H9 (cell line): ENCODE measurements at regions not wholly inside any gene's neighbourhood (a gene's known extent, or its start where the extent isn't known, plus 50 kb on each side); places are given as distances from the start of the nearest gene placed in this dataset.

Source experiments
- DNase-seq: peaks from one replicate; pipeline ENCODE4 v3.0.0-alpha.2; 2017
- H2AFZ ChIP-seq: one replicate; pipeline ENCODE4 v1.6.1; 2013; ENCODE audit warnings: mild to moderate bottlenecking, low read length, control low read depth, moderate library complexity
- H2AK5ac ChIP-seq: 2 replicates; pipeline ENCODE4 v1.6.1; 2013; ENCODE audit warnings: low read length, control low read depth, mixed read lengths; ENCODE audit not compliant: insufficient read length
- H2BK120ac ChIP-seq: one replicate; pipeline ENCODE4 v1.6.1; 2013; ENCODE audit warnings: low read depth, mild to moderate bottlenecking, low read length, control low read depth, inconsistent platforms; ENCODE audit not compliant: poor library complexity, severe bottlenecking
- H2BK12ac ChIP-seq: 2 replicates; pipeline ENCODE4 v1.6.1; 2013; ENCODE audit warnings: low read length, control low read depth, mixed read lengths, low read depth; ENCODE audit not compliant: insufficient read length
- H2BK15ac ChIP-seq: 2 replicates; pipeline ENCODE4 v1.6.1; 2013; ENCODE audit warnings: low read depth, low read length, control low read depth
- H2BK20ac ChIP-seq: one replicate; pipeline ENCODE4 v1.6.1; 2013; ENCODE audit warnings: low read depth, mild to moderate bottlenecking, low read length, control low read depth, inconsistent platforms; ENCODE audit not compliant: poor library complexity, severe bottlenecking
- H2BK5ac ChIP-seq: 2 replicates; pipeline ENCODE4 v1.6.1; 2013; ENCODE audit warnings: low read length, control low read depth, mixed read lengths; ENCODE audit not compliant: insufficient read length
- H3K14ac ChIP-seq: 2 replicates; pipeline ENCODE4 v1.6.1; 2013; ENCODE audit warnings: low read length, control low read depth; ENCODE audit not compliant: insufficient read depth
- H3K18ac ChIP-seq: 2 replicates; pipeline ENCODE4 v1.6.1; 2013; ENCODE audit warnings: low read depth, mild to moderate bottlenecking, mixed read lengths, low read length, control low read depth; ENCODE audit not compliant: insufficient read length
- H3K23ac ChIP-seq: 2 replicates; pipeline ENCODE4 v1.6.1; 2013; ENCODE audit warnings: low read length, control low read depth, mixed read lengths, low read depth; ENCODE audit not compliant: insufficient read length
- H3K23me2 ChIP-seq: 2 replicates; pipeline ENCODE4 v1.6.1; 2013; ENCODE audit warnings: low read depth, mild to moderate bottlenecking, mixed read lengths, low read length, control low read depth; ENCODE audit not compliant: insufficient read length, poor library complexity, severe bottlenecking
- H3K27ac ChIP-seq: 2 replicates; pipeline ENCODE4 v1.5.1; 2013; ENCODE audit warnings: low read length, control low read depth, mixed read lengths, low read depth; ENCODE audit not compliant: insufficient read length
- H3K27me3 ChIP-seq: 2 replicates; pipeline ENCODE4 v1.6.1; 2013; ENCODE audit warnings: low read length, control low read depth, inconsistent platforms; ENCODE audit not compliant: insufficient read depth
- H3K4ac ChIP-seq: 2 replicates; pipeline ENCODE4 v1.6.1; 2013; ENCODE audit warnings: low read depth, mild to moderate bottlenecking, control low read depth, inconsistent platforms, low read length, moderate library complexity
- H3K4me1 ChIP-seq: 2 replicates; pipeline ENCODE4 v1.6.1; 2013; ENCODE audit warnings: low read length, control low read depth, inconsistent platforms; ENCODE audit not compliant: insufficient read depth
- H3K4me2 ChIP-seq: 2 replicates; pipeline ENCODE4 v1.6.1; 2013; ENCODE audit warnings: low read length, control low read depth, mixed read lengths; ENCODE audit not compliant: insufficient read length, insufficient read depth
- H3K56ac ChIP-seq: 2 replicates; pipeline ENCODE4 v1.6.1; 2013; ENCODE audit warnings: low read depth, mild to moderate bottlenecking, mixed read lengths, low read length, control low read depth; ENCODE audit not compliant: insufficient read length
- H3K79me1 ChIP-seq: 2 replicates; pipeline ENCODE4 v1.6.1; 2013; ENCODE audit warnings: low read depth, mild to moderate bottlenecking, moderate library complexity, low read length, control low read depth, inconsistent platforms; ENCODE audit not compliant: insufficient read depth, poor library complexity, severe bottlenecking
- H3K79me2 ChIP-seq: 2 replicates; pipeline ENCODE4 v1.6.1; 2013; ENCODE audit warnings: low read length, control low read depth, inconsistent platforms; ENCODE audit not compliant: insufficient read depth
- H3K9ac ChIP-seq: 2 replicates; pipeline ENCODE4 v1.6.1; 2013; ENCODE audit warnings: low read length, control low read depth, mixed read lengths; ENCODE audit not compliant: insufficient read length; ENCODE audit errors: extremely low read depth
- H3K9me3 ChIP-seq: one replicate; pipeline ENCODE4 v1.6.1; 2013; ENCODE audit warnings: low read depth, low read length, inconsistent platforms; ENCODE audit not compliant: control insufficient read depth
- H3T11ph ChIP-seq: one replicate; pipeline ENCODE4 v1.6.1; 2013; ENCODE audit warnings: mild to moderate bottlenecking, low read length, control low read depth, inconsistent platforms
- H4K20me1 ChIP-seq: one replicate; pipeline ENCODE4 v1.6.1; 2013; ENCODE audit not compliant: control insufficient read depth, insufficient read length, insufficient read depth
- H4K5ac ChIP-seq: 2 replicates; pipeline ENCODE4 v1.6.1; 2013; ENCODE audit warnings: low read depth, mild to moderate bottlenecking, mixed read lengths, low read length, control low read depth; ENCODE audit not compliant: insufficient read length
- H4K8ac ChIP-seq: replicated peaks from 2 replicates; pipeline ENCODE4 v1.6.1; 2013; ENCODE audit warnings: low read length, control low read depth, mixed read lengths, low read depth; ENCODE audit not compliant: insufficient read length
- H4K91ac ChIP-seq: 2 replicates; pipeline ENCODE4 v1.6.1; 2013; ENCODE audit warnings: low read depth, mild to moderate bottlenecking, moderate library complexity, mixed read lengths, low read length, control low read depth; ENCODE audit not compliant: insufficient read length
- H3K27ac Mint-ChIP-seq, 3 experiments: 2 replicates in 2 of 3; 3 replicates in 1 of 3; pipeline ENCODE4 v1.8.0; 2020 to 2021; ENCODE audit warnings: mixed read lengths in 3 of 3, mild to moderate bottlenecking in 1 of 3, moderate library complexity in 1 of 3
- H3K27me3 Mint-ChIP-seq: 2 replicates; pipeline ENCODE4 v1.8.0; 2021; ENCODE audit warnings: low read depth, mild to moderate bottlenecking, moderate library complexity, mixed read lengths
- H3K36me3 Mint-ChIP-seq, 3 experiments: 2 replicates in 2 of 3; 3 replicates in 1 of 3; pipeline ENCODE4 v1.8.0; 2020 to 2021; ENCODE audit warnings: low read depth in 3 of 3, mixed read lengths in 3 of 3; ENCODE audit not compliant: insufficient read depth in 1 of 3
- H3K4me1 Mint-ChIP-seq, 2 experiments: 2 replicates each; pipeline ENCODE4 v1.8.0; 2020; ENCODE audit warnings: mixed read lengths in 2 of 2
- H3K4me3 Mint-ChIP-seq, 2 experiments: 2 replicates in 1 of 2; 3 replicates in 1 of 2; pipeline ENCODE4 v1.8.0; 2020 to 2021; ENCODE audit warnings: mild to moderate bottlenecking in 2 of 2, mixed read lengths in 2 of 2, moderate library complexity in 1 of 2
- H3K9me3 Mint-ChIP-seq, 2 experiments: 2 replicates in 1 of 2; 3 replicates in 1 of 2; pipeline ENCODE4 v1.8.0; 2020; ENCODE audit warnings: mild to moderate bottlenecking in 2 of 2, mixed read lengths in 2 of 2, moderate library complexity in 1 of 2
- WGBS: extraction: QIAGEN DNeasy Blood & Tissue Kit; methylation state at CpG from one replicate; pipeline ENCODE4 v1.1.7; 2013; ENCODE audit warnings: missing lambda C conversion rate, low lambda C conversion rate, mixed read lengths; ENCODE audit not compliant: insufficient read length; ENCODE audit errors: extremely low coverage; 5-methylcytosine and 5-hydroxymethylcytosine counted together
- TF ChIP-seq, protein P1 (sequence below): fragments of 200-600 bp; sonication (generic); conservative IDR thresholded peaks from 3 replicates; pipeline ENCODE4 v1.8.0; 2021; ENCODE audit warnings: antibody characterized with exemption, mild to moderate bottlenecking

DNA sequence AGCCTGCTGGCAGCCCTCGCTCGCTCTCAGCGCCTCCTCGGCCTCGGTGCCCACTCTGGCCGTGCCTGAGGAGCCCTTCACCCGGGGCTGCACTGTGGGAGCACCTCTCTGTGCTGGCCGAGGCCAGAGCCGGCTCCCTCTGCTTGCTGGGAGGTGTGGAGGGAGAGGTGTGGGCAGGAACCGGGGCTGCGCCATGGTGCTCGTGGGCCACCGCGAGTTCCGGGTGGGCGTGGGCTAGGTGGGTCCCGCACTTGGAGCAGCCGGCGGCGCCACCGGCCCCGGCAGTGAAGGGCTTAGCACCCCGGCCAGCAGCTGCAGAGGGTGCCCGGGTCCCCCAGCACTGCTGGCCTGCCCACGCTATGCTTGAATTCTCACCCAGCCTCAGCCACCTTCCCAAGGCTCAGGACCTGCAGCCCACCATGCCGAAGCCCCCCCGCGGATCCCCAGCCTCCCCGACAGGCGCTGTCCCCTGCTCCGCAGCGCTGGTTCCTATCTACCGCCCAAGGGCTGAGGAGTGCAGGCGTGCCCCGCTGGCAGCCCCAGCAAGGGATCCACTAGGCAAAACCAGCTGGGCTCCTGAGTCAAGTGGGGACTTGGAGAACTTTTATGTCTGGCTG, 863.3 kb downstream of the IGSF11 start:
- Histone ChIP-seq H4K8ac (no peak overlapping the region), H3T11ph (no peak overlapping the region), H2BK120ac (no peak overlapping the region), H3K14ac (no peak overlapping the region), H3K9ac (no peak overlapping the region), H3K4me1 (no peaks in the 10 kb centered on the region), H3K27ac (no peak overlapping the region), H4K20me1 (no peaks in the 10 kb centered on the region), H3K27me3 (no peaks in the 10 kb centered on the region), H3K18ac (no peak overlapping the region), H2BK12ac (no peak overlapping the region), H2BK15ac (no peak overlapping the region), H3K4ac (no peak overlapping the region), H3K4me2 (no peak overlapping the region), H2AFZ (no peak overlapping the region), H3K9me3 (no peaks in the 10 kb centered on the region), H4K91ac (no peak overlapping the region), H2AK5ac (no peak overlapping the region), H3K79me2 (no peaks in the 10 kb centered on the region), H3K56ac (no peak overlapping the region), H2BK5ac (no peak overlapping the region), H3K79me1 (no peaks in the 10 kb centered on the region), H2BK20ac (no peak overlapping the region), H3K23ac (no peak overlapping the region), H4K5ac (no peak overlapping the region), H3K23me2 (no peaks in the 10 kb centered on the region)
- DNase-seq: no peak
- Mint-ChIP-seq H3K27ac (no peak overlapping the region), H3K9me3 (peaks cover 0 to 16% of the 10 kb centered on the region in 2 experiments; a peak in 4 of 5 replicates), H3K4me1 (0 out of 4 replicates have a peak, but pooled peaks cover 0 to 3% of the 10 kb centered on the region in 2 experiments), H3K36me3 (peaks cover 0 to 11% (median 5%) of the 10 kb centered on the region in 3 experiments; a peak in 4 of 7 replicates), H3K4me3 (no peak overlapping the region), H3K27me3 (no peaks in the 10 kb centered on the region)
- no CpG with 5 or more reads among the region's 35 CpGs for WGBS
- TF ChIP-seq, protein P1, sequence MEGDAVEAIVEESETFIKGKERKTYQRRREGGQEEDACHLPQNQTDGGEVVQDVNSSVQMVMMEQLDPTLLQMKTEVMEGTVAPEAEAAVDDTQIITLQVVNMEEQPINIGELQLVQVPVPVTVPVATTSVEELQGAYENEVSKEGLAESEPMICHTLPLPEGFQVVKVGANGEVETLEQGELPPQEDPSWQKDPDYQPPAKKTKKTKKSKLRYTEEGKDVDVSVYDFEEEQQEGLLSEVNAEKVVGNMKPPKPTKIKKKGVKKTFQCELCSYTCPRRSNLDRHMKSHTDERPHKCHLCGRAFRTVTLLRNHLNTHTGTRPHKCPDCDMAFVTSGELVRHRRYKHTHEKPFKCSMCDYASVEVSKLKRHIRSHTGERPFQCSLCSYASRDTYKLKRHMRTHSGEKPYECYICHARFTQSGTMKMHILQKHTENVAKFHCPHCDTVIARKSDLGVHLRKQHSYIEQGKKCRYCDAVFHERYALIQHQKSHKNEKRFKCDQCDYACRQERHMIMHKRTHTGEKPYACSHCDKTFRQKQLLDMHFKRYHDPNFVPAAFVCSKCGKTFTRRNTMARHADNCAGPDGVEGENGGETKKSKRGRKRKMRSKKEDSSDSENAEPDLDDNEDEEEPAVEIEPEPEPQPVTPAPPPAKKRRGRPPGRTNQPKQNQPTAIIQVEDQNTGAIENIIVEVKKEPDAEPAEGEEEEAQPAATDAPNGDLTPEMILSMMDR: no peak
